HG03460 (cell line): ENCODE measurements at regions not wholly inside any gene's neighbourhood (a gene's known extent, or its start where the extent isn't known, plus 50 kb on each side); places are given as distances from the start of the nearest gene placed in this dataset.

Experiments
- ATAC-seq: cut with Tn5 transposase; IDR thresholded peaks from one replicate; pipeline ENCODE4 v1.9.1; 2021; ENCODE audit not compliant: unreplicated experiment

- no peak for ATAC-seq
Observed at GRCh38 chr17:33750943-33751701, 458.0 kb upstream of the ASIC2 start.

DNA sequence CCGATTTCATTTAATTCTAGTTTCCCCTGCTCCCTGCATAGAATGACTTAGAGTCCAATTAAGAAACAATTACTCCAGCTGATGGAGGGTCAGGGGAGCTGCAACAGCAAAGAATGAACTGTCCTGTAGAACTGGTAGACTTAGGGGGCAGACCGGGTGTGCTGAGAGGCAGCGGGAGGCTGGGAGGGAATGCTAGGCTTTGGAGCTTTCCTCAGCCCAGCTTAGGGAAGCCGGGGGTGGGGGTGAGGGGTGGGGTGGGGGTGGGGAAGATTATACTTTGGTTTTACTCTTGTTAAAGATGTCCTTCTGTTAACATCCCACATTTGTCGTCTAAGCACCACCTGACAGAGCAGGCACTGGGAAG, 458.6 kb upstream of the ASIC2 start:
- no peak for ATAC-seq

DNA sequence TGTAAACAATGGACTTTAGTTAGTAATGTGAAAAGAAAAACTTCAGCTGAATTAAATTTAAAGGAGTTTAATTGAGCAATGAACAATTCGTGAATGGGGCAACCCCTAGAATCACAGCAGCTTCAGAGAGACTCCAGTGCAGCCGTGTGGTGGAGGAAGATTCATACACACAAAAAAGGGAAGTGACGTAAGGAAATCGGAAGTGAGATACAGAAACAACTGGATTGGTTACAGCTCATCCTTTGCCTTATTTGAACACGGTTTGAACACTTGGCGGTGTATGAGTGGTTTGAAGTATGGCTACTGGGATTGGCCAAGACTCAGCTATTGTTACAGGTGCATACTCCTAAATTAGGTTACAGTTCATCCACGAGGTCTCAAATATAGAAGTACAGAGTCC, 460.4 kb upstream of the ASIC2 start:
- ATAC-seq = no peak

DNA sequence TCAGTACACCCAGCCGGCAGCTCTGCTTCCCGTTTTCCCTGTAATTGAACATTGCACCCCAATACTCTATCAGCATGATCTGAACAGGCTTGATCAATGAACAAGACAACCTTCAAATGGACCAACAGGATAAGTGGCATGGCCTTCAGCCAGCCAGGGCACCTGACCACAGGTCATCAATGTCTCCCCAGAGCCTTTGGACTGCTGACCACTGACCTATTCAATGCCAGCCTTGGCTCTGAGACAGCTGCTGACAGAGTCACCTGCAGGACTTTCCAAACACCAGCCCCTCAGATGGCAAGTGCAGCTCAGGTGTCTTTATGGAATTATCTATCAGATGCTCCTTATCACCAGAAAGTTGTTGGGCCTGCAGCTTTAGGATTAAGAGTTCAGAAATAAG, 462.9 kb upstream of the ASIC2 start:
- no peak for ATAC-seq

DNA sequence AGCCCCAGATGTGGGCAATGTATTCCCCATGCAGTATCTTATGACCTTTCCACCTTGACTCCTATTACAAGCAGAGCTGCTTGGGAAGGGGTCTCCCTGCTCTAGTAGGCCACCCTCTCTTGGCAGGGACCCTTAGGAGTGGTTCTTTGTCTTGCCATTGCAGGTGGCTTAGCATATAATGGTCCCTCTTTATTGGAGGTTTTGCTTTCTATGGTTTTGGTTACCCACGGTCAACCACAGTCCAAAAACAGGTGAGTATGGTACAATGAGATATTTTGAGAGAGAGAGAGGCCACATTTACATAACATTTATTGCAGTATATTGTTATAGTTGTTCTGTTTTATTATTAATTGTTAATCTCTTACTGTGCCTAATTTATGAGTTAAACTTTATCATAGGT, 472.8 kb upstream of the ASIC2 start:
- no peak for ATAC-seq

DNA sequence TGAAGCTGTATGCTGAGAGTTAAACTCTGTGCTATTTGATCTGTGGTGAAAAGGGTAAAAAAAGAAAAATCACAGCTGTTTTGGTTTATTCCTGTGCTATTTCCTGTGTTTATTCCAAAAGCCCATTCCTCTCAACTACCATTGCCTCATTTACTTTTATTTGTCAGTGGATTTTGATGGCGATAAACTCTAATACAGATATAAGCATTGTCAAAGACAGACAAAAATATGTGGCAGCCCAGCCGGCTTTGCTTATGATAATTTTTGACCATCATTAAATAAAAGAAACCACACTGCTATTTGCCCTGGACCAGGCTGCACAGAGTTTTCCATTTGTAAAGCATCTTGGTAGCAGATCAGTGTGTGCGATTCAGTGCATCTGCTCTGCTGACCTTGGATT, 473.6 kb upstream of the ASIC2 start:
- ATAC-seq = no peak

GRCh38 chr17:33769066-33769465, 476.0 kb upstream of the ASIC2 start:
- ATAC-seq = no peak

DNA sequence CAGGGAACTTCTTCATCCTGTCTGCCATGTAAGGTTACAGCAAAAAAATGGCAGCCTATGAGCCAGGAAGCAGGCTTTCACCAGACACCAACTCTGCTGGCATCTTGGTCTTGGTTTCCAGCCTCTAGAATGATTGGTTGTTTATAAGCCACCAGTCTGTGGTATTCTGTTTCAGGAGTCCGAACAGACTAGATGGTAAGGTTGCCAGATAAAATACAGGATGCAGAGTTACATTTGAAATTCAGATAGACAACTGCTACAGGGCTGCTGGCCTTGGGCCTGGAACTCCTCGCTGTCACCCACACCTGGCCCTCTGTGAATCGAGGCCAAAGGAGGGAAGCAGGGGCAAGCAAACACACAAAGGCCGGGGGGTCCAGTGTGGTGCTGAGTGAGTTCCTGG, 478.8 kb upstream of the CCL2 start:
- no peak for ATAC-seq

GRCh38 chr17:33776903-33777302, 478.2 kb upstream of the CCL2 start:
- ATAC-seq = no peak

DNA sequence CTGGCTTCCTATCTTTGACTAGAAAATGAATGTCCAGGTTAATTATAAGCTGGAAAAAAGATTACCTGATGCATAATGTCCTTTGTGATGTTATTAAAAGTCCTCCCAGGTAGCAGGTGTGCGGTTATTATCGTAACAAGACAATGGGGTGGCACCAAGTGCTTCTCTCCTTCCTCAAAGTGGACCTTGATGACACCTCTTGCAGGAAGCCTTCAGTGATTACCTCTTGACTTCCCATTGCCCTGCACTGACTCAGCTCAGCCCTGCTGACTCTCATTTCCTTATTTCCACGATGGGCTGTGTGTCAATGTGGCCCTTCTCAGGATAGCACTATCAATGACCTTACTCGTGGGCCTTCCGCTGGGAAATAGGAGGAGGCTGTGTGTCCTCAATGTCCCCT, 477.4 kb upstream of the CCL2 start:
- ATAC-seq = no peak

DNA sequence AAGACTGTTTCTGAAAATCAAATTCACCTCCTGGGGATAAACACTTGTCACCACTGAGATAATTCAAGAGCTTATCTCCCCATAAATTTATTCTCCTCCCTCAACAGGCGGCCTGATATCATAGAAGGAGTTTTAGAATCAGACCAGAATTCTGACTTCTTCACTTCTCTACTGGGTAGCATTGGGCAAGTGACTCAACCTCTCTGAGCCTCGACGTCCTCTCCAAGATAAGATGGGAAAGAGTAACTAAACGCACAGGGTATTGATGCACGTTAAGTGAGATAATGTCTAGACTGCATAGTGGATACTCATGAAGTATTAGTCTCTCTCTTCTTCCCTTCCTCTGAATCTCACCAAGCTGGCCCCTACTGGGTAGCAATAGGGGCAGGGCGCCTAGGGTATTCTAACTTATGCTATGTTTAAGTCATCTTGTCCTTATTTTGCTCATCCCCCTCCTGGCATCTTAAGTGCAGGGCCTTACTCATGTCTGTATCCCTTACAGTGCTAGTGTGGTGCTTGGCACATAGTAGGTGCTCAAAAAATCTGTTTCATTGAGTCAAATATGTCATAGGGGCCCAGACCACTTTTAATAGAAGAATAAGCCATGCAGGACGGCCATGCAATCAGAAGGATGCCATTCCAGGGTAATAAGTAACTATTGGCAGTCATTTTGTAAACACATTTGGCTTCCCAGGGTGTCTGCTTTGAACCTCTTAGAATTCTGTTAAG, 476.4 kb upstream of the CCL2 start:
- ATAC-seq = no peak

GRCh38 chr17:33779234-33779591, 475.9 kb upstream of the CCL2 start:
- no peak for ATAC-seq

GRCh38 chr17:33785281-33785680, 469.8 kb upstream of the CCL2 start:
- ATAC-seq = no peak

DNA sequence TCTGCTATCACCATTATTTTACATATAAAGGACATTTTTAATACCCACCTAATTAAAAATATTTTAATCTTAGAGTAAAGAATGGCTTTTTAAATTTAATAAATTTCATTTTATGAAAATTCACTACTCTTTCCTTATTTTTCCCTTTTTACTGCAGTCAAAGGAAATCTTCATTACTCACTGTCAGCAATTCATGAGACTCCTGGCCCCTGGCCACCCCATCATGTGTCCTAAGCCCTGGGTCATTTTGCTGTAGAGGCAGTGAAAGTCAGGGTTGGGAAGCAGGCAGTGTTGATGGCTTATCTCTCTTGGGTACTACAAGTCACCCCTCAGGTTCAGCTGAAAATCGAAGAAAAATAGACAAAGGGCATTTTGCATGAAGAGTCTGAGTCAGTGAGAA, 468.6 kb upstream of the CCL2 start:
- no peak for ATAC-seq

DNA sequence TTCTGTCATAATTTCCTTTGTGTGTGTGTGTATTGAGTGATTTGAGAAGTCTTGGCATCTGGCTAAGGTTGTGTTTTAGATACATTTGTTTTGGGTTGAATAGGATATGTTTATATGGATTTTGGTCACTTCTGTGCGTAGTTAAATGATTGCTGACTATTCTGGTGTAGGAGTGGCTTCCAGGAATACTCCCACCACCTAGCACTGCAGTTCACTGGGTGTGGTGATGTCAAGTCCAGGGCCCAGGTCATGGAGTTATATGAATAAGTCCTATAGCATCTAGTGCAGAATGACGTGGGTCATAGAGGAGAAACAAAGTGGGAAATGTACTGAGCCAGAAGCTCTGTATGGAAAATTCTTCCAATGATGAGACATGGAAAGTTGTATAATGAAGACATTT, 465.4 kb upstream of the CCL2 start:
- no peak for ATAC-seq

DNA sequence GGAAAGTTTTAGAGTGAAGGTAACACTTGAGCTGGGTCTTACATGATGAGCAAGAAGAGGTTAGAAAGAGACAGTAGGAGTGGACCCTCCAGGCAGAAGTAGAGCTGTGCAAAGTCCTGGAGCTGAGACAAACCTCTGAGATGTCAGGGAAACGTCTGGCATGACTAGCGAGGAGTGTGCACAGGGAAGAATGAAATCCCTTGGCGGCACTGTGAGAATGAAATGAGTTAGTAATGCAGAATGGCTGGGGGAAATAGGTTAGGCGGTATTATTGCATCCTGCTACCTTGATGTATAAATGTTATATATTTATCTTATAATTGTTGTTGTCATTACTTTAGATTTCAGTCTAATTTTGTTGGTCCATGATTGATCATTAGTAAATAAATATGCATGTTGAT, 457.9 kb upstream of the CCL2 start:
- no peak for ATAC-seq

GRCh38 chr17:33798308-33798707, 456.8 kb upstream of the CCL2 start:
- no peak for ATAC-seq

DNA sequence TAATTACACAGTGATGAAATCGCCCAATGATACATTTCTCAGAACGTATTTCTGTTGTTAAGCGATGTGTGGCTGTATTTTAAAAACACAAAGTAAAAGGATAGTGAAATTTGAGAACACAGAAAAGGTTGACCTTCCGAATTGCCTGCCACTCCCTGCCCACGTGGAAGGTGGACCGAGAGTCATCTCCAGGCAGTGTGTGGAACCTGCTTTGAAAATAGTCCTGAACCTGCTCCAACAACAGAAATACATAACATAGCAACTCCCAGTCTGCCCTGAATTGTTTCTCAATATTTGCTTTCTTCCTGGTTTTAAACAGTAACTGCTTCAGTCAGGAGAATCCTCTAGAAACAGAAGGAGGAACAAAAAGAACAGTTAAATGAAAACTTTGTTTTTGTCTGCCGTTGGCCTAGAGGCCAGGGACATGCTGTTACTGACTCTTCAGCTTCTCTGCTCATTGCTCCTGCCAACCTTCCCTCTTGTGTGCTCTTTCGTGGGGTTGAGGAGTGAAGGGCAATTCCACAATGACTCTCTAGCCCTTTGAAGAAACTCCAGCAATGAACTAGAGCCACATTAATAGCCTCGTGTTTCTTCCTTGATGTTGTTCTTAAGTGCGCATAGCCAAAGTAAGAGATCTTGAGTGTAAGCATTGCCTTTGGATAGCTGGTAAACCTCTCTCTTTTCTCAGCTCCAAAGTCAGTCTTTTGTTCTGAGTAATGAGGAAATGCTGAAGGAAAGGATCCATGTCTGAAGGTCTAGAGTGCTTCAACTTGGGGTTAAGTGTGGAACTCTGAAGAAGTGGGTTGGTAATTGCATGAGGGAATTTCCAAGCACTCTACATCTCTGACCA, 452.5 kb upstream of the CCL2 start:
- no peak for ATAC-seq

DNA sequence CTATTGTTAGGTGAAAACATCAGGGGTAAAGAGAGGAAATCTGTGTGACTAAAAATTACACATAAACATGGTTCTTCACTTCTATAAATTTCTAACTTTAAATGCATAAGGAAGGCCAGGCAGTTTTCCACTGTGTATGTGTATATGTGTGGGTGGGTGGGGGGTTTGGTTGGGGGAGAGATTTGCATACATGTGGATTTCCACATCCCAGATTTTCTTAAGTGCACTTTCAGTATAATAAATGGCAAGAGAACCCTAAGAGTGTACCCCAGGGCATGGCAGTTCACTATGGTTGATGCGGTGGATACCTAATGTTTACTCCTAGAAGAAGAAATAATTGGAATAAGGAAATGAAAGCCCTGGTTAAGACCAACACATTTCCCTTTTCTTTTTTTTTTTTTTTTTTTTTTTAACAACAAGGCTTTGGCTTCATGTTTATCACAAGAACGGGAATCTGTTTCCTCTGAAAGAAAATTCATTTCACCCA, 451.8 kb upstream of the CCL2 start:
- no peak for ATAC-seq

DNA sequence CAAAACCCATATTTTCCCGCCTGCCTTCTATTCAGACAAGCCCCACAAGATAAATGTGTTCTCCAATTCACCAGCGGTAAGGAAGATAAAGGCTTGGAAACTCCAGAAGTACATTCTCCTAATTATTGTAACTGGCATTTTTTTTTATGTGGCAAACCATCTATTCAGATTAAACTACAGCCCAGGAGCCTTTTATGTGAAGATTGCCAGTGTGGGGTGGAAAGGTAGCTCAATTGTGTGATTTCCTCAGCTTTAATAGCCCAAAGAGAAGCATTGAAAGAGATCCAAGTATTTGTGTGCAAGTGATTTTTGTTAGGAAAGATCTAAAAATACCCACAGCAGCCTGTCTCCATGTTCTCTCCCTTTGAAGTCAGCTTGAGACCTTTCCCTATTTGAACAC, 451.4 kb upstream of the CCL2 start:
- ATAC-seq = no peak

DNA sequence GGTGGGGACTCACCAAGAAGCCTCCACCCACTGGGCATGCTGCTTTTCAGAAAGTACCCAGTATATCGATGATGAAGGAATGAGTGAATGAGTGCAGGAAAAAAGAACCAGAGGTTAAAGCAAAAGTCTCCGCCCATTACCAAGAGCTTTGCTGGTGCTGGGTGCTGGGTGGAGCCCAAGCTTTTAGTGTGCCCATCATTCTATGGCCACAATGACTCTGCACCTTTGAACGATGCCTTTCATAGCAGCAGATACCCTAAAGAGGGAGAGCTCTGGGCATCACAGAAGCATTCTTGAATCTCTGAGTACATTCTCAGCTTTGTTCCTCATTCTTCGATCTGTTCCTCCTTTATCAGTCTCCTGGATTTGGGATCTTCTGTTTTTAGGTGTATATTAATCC, 450.7 kb upstream of the CCL2 start:
- no peak for ATAC-seq

DNA sequence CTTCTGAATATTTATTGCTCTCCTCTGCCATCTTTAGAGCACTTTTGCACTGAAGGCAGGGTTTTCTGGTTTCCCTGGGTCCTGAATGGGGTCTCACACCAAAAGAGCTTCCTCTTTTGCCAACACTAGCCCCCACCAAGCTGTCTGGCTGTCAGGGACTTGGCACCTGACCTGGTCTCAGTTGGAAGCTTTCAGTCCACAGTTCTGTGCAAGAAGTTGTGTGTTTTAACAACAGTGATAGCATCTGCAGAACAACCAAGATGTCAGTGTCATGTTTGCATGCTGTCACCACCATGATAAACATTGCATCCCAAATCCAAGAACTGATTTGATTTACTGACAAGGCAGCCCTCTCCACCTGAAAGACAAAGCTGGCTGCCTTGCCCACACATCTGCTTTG, 448.5 kb upstream of the CCL2 start:
- no peak for ATAC-seq
